Pancreas (tissue), 10 donors: ENCODE measurements at regions not wholly inside any gene's neighbourhood (a gene's known extent, or its start where the extent isn't known, plus 50 kb on each side); places are given as distances from the start of the nearest gene placed in this dataset.

Source experiments
- ATAC-seq, 4 donors: fragments of 200-7000 bp; cut with Tn5 transposase; one replicate each; pipeline versions ENCODE4 v1.8.0 to v1.9.1; 2020; ENCODE audit warnings: mild to moderate bottlenecking in 4 of 4, moderate library complexity in 4 of 4
- DNase-seq, 6 donors: peaks; one replicate each; pipeline ENCODE4 v3.0.0-alpha.2; 2020
- FAIRE-seq: peaks from 2 replicates; lab custom pipeline; 2012; peaks lifted over from hg19 to GRCh38; lab: Jason Lieb, UNC
- H3K27ac ChIP-seq, 4 donors: fragments of 200-600 bp; sonication (generic); 1 replicate in 3 of 4; 2 replicates in 1 of 4; pipeline versions ENCODE4 v1.5.0 to v1.8.0; 2020
- H3K27me3 ChIP-seq, 4 donors: fragments of 200-600 bp; one replicate each; pipeline ENCODE4 v1.8.0; 2021
- H3K36me3 ChIP-seq, 3 donors: fragments of 200-600 bp; sonication (generic) in 1 of 3; one replicate each; pipeline versions ENCODE4 v1.5.0 to v1.8.0; 2020 to 2021
- H3K4me1 ChIP-seq, 3 donors: fragments of 200-600 bp; one replicate each; pipeline ENCODE4 v1.8.0; 2021
- H3K4me3 ChIP-seq, 4 donors: fragments of 200-600 bp; sonication (generic) in 2 of 4; one replicate each; pipeline versions ENCODE4 v1.5.0 to v1.8.0; 2020 to 2021
- H3K9me3 ChIP-seq, 4 donors: fragments of 200-600 bp; one replicate each; pipeline ENCODE4 v1.8.0; 2021
- WGBS, 2 donors: extraction: QIAGEN DNeasy Blood & Tissue Kit; methylation state at CpG; one replicate each; pipeline ENCODE4 v1.1.7; 2013; 5-methylcytosine and 5-hydroxymethylcytosine counted together
- intact Hi-C, 3 donors: fragments of 100-400 bp; cut with DNase I; formaldehyde crosslinking; loops; one replicate each; pipeline versions ENCODE4 v1.11.1 to v1.14.2; 2022
- TF ChIP-seq, protein P1 (sequence below), 4 donors: fragments of 200-600 bp; sonication (generic) in 3 of 4; IDR thresholded peaks; one replicate each; pipeline versions ENCODE4 v1.5.0 to v1.8.0; 2021; ENCODE audit warnings: antibody characterized with exemption in 4 of 4
- donor health status: healthy with polysubstance abuse.
- donor health status: DM: no; HTN: no; CAD: no; lungs with moderate emphysema.
- donor health status: DM: no; HTN: no; CAD: no.
- donor health status: control.
- donor health status: control.
- donor health status: Bipolar disorder and iron deficiency.
- donor health status: DM: yes; HTN: yes; CAD: no.
- donor health status: DM: no; HTN: no; CAD: no.
- donor health status: DM: no; HTN: no; CAD: no.
- donor health status: DM: yes; HTN: yes; CAD: no.

DNA sequence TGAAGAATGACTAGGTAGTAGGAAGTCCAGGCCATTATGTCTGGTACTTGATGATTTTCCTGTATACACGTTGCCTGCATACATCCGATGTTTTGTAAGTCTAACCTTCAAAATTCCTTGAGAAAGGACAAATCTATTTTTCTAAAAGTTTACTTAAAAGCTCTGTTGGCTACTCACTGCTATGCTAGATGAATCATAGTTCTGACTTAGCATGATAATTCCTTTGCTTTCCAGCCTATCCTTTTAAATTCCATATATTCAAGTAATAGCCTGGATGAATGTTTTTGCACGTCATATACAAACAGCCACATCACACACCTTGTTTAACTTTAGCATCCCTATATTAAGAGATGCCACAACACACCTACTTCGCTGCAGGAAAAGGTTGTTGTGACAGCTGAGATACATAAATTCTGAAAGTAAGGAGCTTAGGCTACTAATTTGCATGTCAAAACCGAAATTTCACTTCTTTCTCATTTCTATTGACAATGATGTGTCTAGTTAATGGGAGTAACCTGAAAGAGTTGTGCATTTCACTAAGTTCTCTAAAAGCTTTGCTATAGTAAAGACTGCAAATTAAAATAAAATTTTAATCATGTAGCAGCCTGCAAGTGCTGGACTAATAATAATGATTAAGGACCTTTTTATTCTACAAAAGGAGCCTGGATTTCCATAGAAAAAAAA is 1116.4 kb downstream of the JRKL start:
- intact Hi-C loops, result no loop called here
- H3K27ac ChIP-seq, result no peak overlapping the region
- no peak for DNase-seq
- no peaks in the 10 kb centered on the region for H3K4me1 ChIP-seq
- FAIRE-seq, result no peak
- no peaks in the 10 kb centered on the region for H3K27me3 ChIP-seq
- ATAC-seq, result no peak
- TF ChIP-seq, protein P1, sequence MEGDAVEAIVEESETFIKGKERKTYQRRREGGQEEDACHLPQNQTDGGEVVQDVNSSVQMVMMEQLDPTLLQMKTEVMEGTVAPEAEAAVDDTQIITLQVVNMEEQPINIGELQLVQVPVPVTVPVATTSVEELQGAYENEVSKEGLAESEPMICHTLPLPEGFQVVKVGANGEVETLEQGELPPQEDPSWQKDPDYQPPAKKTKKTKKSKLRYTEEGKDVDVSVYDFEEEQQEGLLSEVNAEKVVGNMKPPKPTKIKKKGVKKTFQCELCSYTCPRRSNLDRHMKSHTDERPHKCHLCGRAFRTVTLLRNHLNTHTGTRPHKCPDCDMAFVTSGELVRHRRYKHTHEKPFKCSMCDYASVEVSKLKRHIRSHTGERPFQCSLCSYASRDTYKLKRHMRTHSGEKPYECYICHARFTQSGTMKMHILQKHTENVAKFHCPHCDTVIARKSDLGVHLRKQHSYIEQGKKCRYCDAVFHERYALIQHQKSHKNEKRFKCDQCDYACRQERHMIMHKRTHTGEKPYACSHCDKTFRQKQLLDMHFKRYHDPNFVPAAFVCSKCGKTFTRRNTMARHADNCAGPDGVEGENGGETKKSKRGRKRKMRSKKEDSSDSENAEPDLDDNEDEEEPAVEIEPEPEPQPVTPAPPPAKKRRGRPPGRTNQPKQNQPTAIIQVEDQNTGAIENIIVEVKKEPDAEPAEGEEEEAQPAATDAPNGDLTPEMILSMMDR (IDR thresholded peaks at IDR 0.05), result no peak
- 56 to 58% methylated on average over 5 of the region's 5 CpGs for WGBS, 2 donors
- H3K4me3 ChIP-seq, result no peak overlapping the region
- no peaks in the 10 kb centered on the region for H3K36me3 ChIP-seq
- no peaks in the 10 kb centered on the region for H3K9me3 ChIP-seq

DNA sequence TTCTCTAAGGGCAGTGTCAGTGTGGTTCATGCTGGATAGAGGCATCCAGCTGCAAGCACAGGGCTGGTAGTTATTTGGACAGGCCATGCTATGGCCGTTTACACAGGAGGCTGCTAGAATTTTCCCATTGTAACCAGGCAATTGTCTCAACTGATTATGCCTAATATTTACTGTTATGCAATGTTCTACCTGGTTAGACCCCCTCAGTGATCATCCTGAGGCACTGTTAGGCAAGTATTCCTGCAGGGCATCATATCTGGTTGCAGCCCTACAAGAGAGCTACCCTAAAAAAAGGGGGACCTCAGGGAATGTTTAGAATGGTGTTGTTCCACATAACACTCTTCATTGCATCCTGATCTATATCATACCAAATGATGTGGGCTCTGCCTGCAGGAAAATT is 1124.6 kb downstream of the JRKL start:
- 11 to 22% methylated on average over 1 of the region's 1 CpG for WGBS, 2 donors
- Histone ChIP-seq H3K4me3 (no peak overlapping the region), H3K27me3 (no peaks in the 10 kb centered on the region), H3K27ac (no peak overlapping the region), H3K36me3 (no peaks in the 10 kb centered on the region), H3K4me1 (no peaks in the 10 kb centered on the region), H3K9me3 (no peaks in the 10 kb centered on the region)
- TF ChIP-seq, protein P1 (IDR thresholded peaks at IDR 0.05), result no peak
- intact Hi-C loops, result no loop called here
- ATAC-seq, result no peak
- no peak for DNase-seq
- FAIRE-seq, result no peak

DNA sequence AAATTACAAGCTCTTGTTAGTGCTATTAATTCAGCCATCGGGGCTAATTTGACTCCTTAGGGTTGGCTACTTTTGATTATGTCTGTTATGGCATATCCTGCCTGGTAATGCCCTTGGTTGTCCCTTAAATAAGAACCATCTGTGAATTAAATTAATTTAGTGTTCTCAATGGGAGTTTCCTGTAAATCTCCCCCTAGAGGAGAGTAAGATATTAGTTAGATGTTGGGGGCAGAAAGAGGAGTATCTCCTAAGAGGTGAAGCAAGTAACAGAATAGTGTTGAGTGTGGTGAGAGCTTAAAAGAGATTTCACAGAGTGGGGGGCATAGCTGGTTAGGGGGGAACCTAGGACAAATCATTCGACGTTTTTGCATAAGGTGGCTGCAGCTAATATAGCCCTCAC is 1126.9 kb downstream of the JRKL start:
- no peaks in the 10 kb centered on the region for H3K4me1 ChIP-seq
- 46 to 67% methylated on average over 3 of the region's 3 CpGs for WGBS, 2 donors
- DNase-seq (no peak), ATAC-seq (no peak), FAIRE-seq (no peak)
- TF ChIP-seq, protein P1 (IDR thresholded peaks at IDR 0.05), result no peak
- H3K36me3 ChIP-seq, result no peaks in the 10 kb centered on the region
- no peaks in the 10 kb centered on the region for H3K9me3 ChIP-seq
- no peak overlapping the region for H3K27ac ChIP-seq
- no peak overlapping the region for H3K4me3 ChIP-seq
- intact Hi-C loops, result no loop called here
- H3K27me3 ChIP-seq, result no peaks in the 10 kb centered on the region

DNA sequence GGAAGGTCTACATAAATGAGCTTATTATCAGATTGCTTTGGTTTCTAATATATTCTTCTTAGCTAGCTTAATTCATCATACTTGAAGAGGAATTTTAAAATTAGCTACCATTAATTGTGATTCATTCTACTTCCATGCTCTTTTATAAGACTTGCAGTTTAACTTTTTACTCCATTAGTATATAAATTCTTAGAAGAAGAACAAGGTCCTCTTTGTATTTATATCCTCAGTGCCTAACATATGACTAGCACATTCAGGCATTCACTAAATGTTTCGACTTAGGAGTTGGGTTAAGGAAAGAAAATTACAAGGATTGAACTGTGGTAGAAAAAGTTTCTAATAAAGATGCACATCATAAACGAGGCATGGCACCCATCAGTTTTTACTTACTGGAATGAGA is 1135.5 kb downstream of the JRKL start:
- WGBS, 2 donors, result 26 to 47% methylated on average over 2 of the region's 2 CpGs
- Histone ChIP-seq H3K9me3 (no peaks in the 10 kb centered on the region), H3K27ac (no peak overlapping the region), H3K36me3 (no peaks in the 10 kb centered on the region), H3K4me1 (no peaks in the 10 kb centered on the region), H3K4me3 (no peak overlapping the region), H3K27me3 (no peaks in the 10 kb centered on the region)
- FAIRE-seq (no peak), DNase-seq (no peak), ATAC-seq (no peak)
- TF ChIP-seq, protein P1 (IDR thresholded peaks at IDR 0.05), result no peak
- intact Hi-C loops, result no loop called here

DNA sequence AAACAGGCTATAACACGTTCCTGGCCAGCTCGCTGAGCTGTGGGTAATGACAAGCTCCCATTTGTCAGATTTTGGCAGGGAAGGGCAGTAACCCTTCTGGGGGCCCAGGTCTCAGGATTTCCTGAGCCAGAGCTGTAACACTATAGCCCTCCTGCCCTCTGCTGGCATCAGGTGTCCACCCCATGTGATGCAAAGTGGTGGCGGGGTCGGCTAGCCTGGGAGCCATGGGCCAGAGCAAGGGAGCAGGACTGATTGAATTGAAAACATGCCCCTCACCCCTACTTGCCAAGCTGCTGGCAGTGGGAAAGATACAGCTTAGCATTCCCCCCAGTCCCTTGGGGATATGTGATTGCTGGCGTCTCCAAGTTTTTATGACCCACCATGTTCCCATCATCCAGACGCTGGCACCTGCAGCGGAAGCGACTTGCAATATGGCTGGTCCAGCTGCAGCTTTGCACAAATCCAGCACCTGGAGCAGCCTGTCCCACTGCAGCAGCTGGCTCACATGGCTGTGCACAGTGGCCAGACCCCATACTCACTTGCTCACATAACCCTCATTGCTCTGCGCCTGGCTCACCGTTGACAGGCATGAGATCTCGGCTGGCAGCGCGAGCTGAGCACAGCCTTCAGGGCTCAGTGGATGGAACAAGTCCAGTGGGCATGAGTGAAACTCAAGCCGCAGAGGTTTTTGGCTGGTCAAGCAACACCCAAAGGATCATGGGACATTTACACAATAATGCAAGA is 1147.8 kb downstream of the JRKL start:
- no peak overlapping the region for H3K4me3 ChIP-seq
- ATAC-seq (no peak), DNase-seq (peak in 2 of 6 donors; percentile 6 to 33), FAIRE-seq (no peak)
- WGBS, 2 donors, result 84 to 94% methylated on average over 14 of the region's 14 CpGs
- no peak overlapping the region for H3K27ac ChIP-seq
- no peaks in the 10 kb centered on the region for H3K27me3 ChIP-seq
- TF ChIP-seq, protein P1 (IDR thresholded peaks at IDR 0.05), result no peak
- no peaks in the 10 kb centered on the region for H3K36me3 ChIP-seq
- H3K4me1 ChIP-seq, result no peaks in the 10 kb centered on the region
- intact Hi-C loops, result no loop called here
- no peaks in the 10 kb centered on the region for H3K9me3 ChIP-seq
